ENCODE measurements at regions not wholly inside any gene's neighbourhood (a gene's known extent, or its start where the extent isn't known, plus 50 kb on each side); places are given as distances from the start of the nearest gene placed in this dataset.

GRCh38 chr4:184298254-184298653 is 80.6 kb upstream of the ENPP6 start:
- intact Hi-C loops (cut with DNase I): no loop called here
- no peak overlapping the region for H3K27ac ChIP-seq
- no peak for DNase-seq (ENCODE audit: low spot score)

DNA sequence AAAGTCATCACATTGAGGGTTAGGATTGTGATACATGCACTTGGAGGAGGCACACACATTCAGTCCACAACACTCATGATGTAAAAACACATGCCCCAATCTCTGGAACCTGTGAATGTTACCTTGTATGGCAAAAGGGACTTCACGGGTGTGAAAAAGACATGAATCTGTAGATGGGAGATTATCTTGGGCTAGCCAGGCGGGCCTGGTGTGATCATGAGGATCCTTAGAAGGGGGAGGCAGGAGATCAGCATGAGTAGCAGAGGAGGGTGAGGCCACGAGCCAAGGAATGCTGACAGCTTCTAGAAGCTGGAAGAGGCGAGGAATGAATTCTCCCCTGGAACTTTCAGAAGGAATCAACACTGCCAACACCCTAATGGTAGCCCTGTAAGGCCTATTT is 77.5 kb upstream of the ENPP6 start:
- H3K9me3 ChIP-seq: no peaks in the 10 kb centered on the region
- no peaks in the 10 kb centered on the region for H3K36me3 ChIP-seq
- 93% methylated on average over 4 of the region's 4 CpGs for WGBS
- no peaks in the 10 kb centered on the region for H3K27me3 ChIP-seq (replicated peaks; ENCODE audit: insufficient read depth)
- DNase-seq (ENCODE audit: low spot score): peak; percentile 1
- no peak overlapping the region for H3K27ac ChIP-seq
- no peaks in the 10 kb centered on the region for H3K4me1 ChIP-seq (replicated peaks)
- TF ChIP-seq CTCF (IDR thresholded peaks at IDR 0.05): no peak
- TF ChIP-seq POLR2AphosphoS5 (IDR thresholded peaks at IDR 0.05): no peak
- no peak overlapping the region for H3K4me3 ChIP-seq
- intact Hi-C loops (cut with DNase I): no loop called here

More at GRCh38 chr4:184298254-184298653, 80.6 kb upstream of the ENPP6 start:
- no peak for TF ChIP-seq POLR2AphosphoS5 (IDR thresholded peaks at IDR 0.05)
- no peak for TF ChIP-seq CTCF (IDR thresholded peaks at IDR 0.05)
- TF ChIP-seq POLR2A (IDR thresholded peaks at IDR 0.05): no peak
- Histone ChIP-seq H3K9me3 (no peaks in the 10 kb centered on the region), H3K4me3 (no peak overlapping the region), H3K4me1 (replicated peaks) (no peaks in the 10 kb centered on the region), H3K36me3 (no peaks in the 10 kb centered on the region), H3K27me3 (replicated peaks; ENCODE audit: insufficient read depth) (no peaks in the 10 kb centered on the region)
- 45% methylated on average over 3 of the region's 3 CpGs for WGBS

DNA sequence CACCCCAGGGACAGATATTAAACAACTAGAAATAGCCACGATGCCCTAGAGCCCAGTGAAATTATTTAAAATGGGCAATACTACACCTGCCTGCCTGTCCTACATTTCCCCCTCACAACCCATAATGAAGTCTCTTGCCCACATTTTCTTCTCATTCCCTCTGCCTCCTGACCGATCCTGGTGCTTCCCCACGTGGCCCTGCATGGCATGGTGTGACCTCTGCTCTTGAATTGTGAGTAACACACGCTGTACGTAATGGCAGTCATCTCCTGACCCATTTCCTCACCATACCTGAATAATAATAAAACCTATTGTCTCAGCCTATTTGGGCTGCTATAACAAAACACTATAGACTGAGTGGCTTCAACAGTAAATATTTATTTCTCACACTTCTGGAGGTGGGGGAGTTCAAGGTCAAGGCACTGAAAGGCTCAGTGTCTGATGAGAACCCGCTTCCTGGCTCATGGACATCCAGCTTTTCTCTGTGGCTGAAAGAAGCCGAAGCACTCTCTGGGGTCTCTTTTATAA is 77.0 kb upstream of the ENPP6 start:
- no peaks in the 10 kb centered on the region for H3K9me3 ChIP-seq
- 85% methylated on average over 7 of the region's 7 CpGs for WGBS
- no peaks in the 10 kb centered on the region for H3K36me3 ChIP-seq
- no peak for TF ChIP-seq POLR2AphosphoS5 (IDR thresholded peaks at IDR 0.05)
- TF ChIP-seq CTCF (IDR thresholded peaks at IDR 0.05): no peak
- H3K4me1 ChIP-seq (replicated peaks): no peaks in the 10 kb centered on the region
- DNase-seq (ENCODE audit: low spot score): no peak
- no peak overlapping the region for H3K27ac ChIP-seq
- intact Hi-C loops (cut with DNase I): no loop called here
- H3K4me3 ChIP-seq: no peak overlapping the region
- H3K27me3 ChIP-seq (replicated peaks; ENCODE audit: insufficient read depth): no peaks in the 10 kb centered on the region

GRCh38 chr4:184293552-184293951 is 75.9 kb upstream of the ENPP6 start:
- no peaks in the 10 kb centered on the region for H3K36me3 ChIP-seq
- H3K4me3 ChIP-seq: no peak overlapping the region
- DNase-seq (ENCODE audit: low spot score): peak; percentile 25
- H3K4me1 ChIP-seq (replicated peaks): no peaks in the 10 kb centered on the region
- peak overlapping the region in 1 of 2 donors; percentile 28 for H3K27ac ChIP-seq
- 49% methylated on average over 6 of the region's 6 CpGs for WGBS
- no peak for TF ChIP-seq POLR2A (IDR thresholded peaks at IDR 0.05)
- no peak for TF ChIP-seq CTCF (IDR thresholded peaks at IDR 0.05)
- TF ChIP-seq POLR2AphosphoS5 (IDR thresholded peaks at IDR 0.05): peak; percentile 45
- H3K9me3 ChIP-seq: no peaks in the 10 kb centered on the region
- intact Hi-C loops (cut with DNase I): no loop called here
- H3K27me3 ChIP-seq (replicated peaks; ENCODE audit: insufficient read depth): no peaks in the 10 kb centered on the region

GRCh38 chr4:184292877-184293276 is 75.2 kb upstream of the ENPP6 start:
- TF ChIP-seq POLR2A (IDR thresholded peaks at IDR 0.05) (no peak), POLR2AphosphoS5 (IDR thresholded peaks at IDR 0.05) (no peak), CTCF (IDR thresholded peaks at IDR 0.05) (no peak)
- WGBS: 75% methylated on average over 3 of the region's 3 CpGs
- DNase-seq (ENCODE audit: low spot score): no peak
- no peaks in the 10 kb centered on the region for H3K36me3 ChIP-seq
- no peaks in the 10 kb centered on the region for H3K4me1 ChIP-seq (replicated peaks)
- H3K27me3 ChIP-seq (replicated peaks; ENCODE audit: insufficient read depth): no peaks in the 10 kb centered on the region
- peak overlapping the region in 1 of 2 donors; percentile 28 for H3K27ac ChIP-seq
- intact Hi-C loops (cut with DNase I): no loop called here
- H3K4me3 ChIP-seq: no peak overlapping the region
- H3K9me3 ChIP-seq: no peaks in the 10 kb centered on the region
